Astrocyte of the spinal cord (primary cell): ENCODE measurements at regions not wholly inside any gene's neighbourhood (a gene's known extent, or its start where the extent isn't known, plus 50 kb on each side); places are given as distances from the start of the nearest gene placed in this dataset.
"Not testable (repeated sequence)": the region's sequence is repeated elsewhere in the genome, so short reads cannot be mapped to it uniquely, and the experiment has no call there.

Source experiments
- DNase-seq: peaks from one replicate; pipeline ENCODE4 v3.0.0; 2011; ENCODE audit warnings: low read depth, low spot score
- H3K4me3 ChIP-seq: 2 replicates; pipeline ENCODE4 v1.5.1; 2011; ENCODE audit warnings: low read depth, mild to moderate bottlenecking, low read length, moderate library complexity
- CTCF ChIP-seq: IDR thresholded peaks from 2 replicates; pipeline ENCODE4 v1.5.1; 2012; ENCODE audit warnings: low read depth, mild to moderate bottlenecking, low read length, inconsistent platforms
- in situ Hi-C: cut with HindIII; loops from 2 replicates; pipeline ENCODE4 v1.10.0; 2017; ENCODE audit warnings: low sequenced_read_pairs

- DNase-seq: no peak
- in situ Hi-C loops: no loop called here
- no peak for TF ChIP-seq CTCF
- no peak overlapping the region for H3K4me3 ChIP-seq
Observed at GRCh38 chr1:157460381-157460780, 91.9 kb downstream of the FCRL5 start.

GRCh38 chr1:157457279-157457678 lies 95.0 kb downstream of the FCRL5 start:
- in situ Hi-C loops: no loop called here
- TF ChIP-seq CTCF: no peak
- no peak for DNase-seq
- no peak overlapping the region for H3K4me3 ChIP-seq

GRCh38 chr1:157455318-157455717 lies 97.0 kb downstream of the FCRL5 start:
- DNase-seq: no peak
- in situ Hi-C loops: no loop called here
- TF ChIP-seq CTCF: no peak
- no peak overlapping the region for H3K4me3 ChIP-seq

- no peak for TF ChIP-seq CTCF
- in situ Hi-C loops: no loop called here
- no peak overlapping the region for H3K4me3 ChIP-seq
Observed at GRCh38 chr1:157450106-157450505, 102.2 kb downstream of the FCRL5 start.

GRCh38 chr1:157448636-157449035 lies 103.7 kb downstream of the FCRL5 start:
- TF ChIP-seq CTCF: no peak

More at GRCh38 chr1:157450106-157450505, 102.2 kb downstream of the FCRL5 start:
- no peak for DNase-seq

GRCh38 chr1:157446356-157446755 lies 106.0 kb downstream of the FCRL5 start:
- DNase-seq, H3K4me3 ChIP-seq, in situ Hi-C loops: not testable (repeated sequence)

More at GRCh38 chr1:157448636-157449035, 103.7 kb downstream of the FCRL5 start:
- in situ Hi-C loops: no loop called here
- DNase-seq: no peak
- no peak overlapping the region for H3K4me3 ChIP-seq

- in situ Hi-C loops, DNase-seq: not testable (repeated sequence)
Observed at GRCh38 chr1:157445616-157446140, 106.6 kb downstream of the FCRL5 start.

GRCh38 chr1:157442065-157442464 lies 110.2 kb downstream of the FCRL5 start:
- no peak overlapping the region for H3K4me3 ChIP-seq
- no peak for TF ChIP-seq CTCF
- in situ Hi-C loops: no loop called here
- DNase-seq: no peak

More at GRCh38 chr1:157445616-157446140, 106.6 kb downstream of the FCRL5 start:
- not testable (repeated sequence) for H3K4me3 ChIP-seq
